NCI-H446 (cell line): ENCODE measurements at regions not wholly inside any gene's neighbourhood (a gene's known extent, or its start where the extent isn't known, plus 50 kb on each side); places are given as distances from the start of the nearest gene placed in this dataset.
A peak's percentile ranks its signal among the peaks of the same experiment; 100 is the strongest.
"Not testable (repeated sequence)": the region's sequence is repeated elsewhere in the genome, so short reads cannot be mapped to it uniquely, and the experiment has no call there.

Source experiments
- DNase-seq, 2 experiments: peaks; one replicate each; lab custom pipeline; 2025; lab: John Stamatoyannopoulos, UW

- no peak for DNase-seq
Observed at GRCh38 chr2:123485056-123485455, 540.0 kb upstream of the CNTNAP5 start.

GRCh38 chr2:123493687-123494086 is 531.4 kb upstream of the CNTNAP5 start:
- DNase-seq, result no peak

- DNase-seq, result peak; percentile 7 to 80
Observed at GRCh38 chr2:123495241-123495640, 529.8 kb upstream of the CNTNAP5 start.

- no peak for DNase-seq
Observed at GRCh38 chr2:123500346-123500745, 524.7 kb upstream of the CNTNAP5 start.

GRCh38 chr2:123500988-123501387 is 524.1 kb upstream of the CNTNAP5 start:
- DNase-seq, result no peak

GRCh38 chr2:123502931-123503330 is 522.2 kb upstream of the CNTNAP5 start:
- no peak for DNase-seq

- DNase-seq, result no peak
Observed at GRCh38 chr2:123512547-123512946, 512.5 kb upstream of the CNTNAP5 start.

- DNase-seq, result no peak
Observed at GRCh38 chr2:123513351-123513750, 511.7 kb upstream of the CNTNAP5 start.

- DNase-seq, result no peak
Observed at GRCh38 chr2:123514613-123515207, 510.4 kb upstream of the CNTNAP5 start.

- DNase-seq, result no peak
Observed at GRCh38 chr2:123518367-123518766, 506.7 kb upstream of the CNTNAP5 start.

GRCh38 chr2:123521854-123522253 is 503.2 kb upstream of the CNTNAP5 start:
- DNase-seq, result no peak

- not testable (repeated sequence) for DNase-seq
Observed at GRCh38 chr2:123522498-123522897, 502.6 kb upstream of the CNTNAP5 start.

GRCh38 chr2:123528996-123529707 is 495.9 kb upstream of the CNTNAP5 start:
- no peak for DNase-seq

GRCh38 chr2:123530004-123530403 is 495.1 kb upstream of the CNTNAP5 start:
- DNase-seq, result no peak

GRCh38 chr2:123532126-123532525 is 493.0 kb upstream of the CNTNAP5 start:
- DNase-seq, result no peak

- no peak for DNase-seq
Observed at GRCh38 chr2:123532994-123533393, 492.1 kb upstream of the CNTNAP5 start.

- DNase-seq, result no peak
Observed at GRCh38 chr2:123540291-123540690, 484.8 kb upstream of the CNTNAP5 start.

- no peak for DNase-seq
Observed at GRCh38 chr2:123546353-123546752, 478.7 kb upstream of the CNTNAP5 start.

GRCh38 chr2:123563515-123563914 is 461.6 kb upstream of the CNTNAP5 start:
- no peak for DNase-seq

- DNase-seq, result no peak
Observed at GRCh38 chr2:123566291-123566946, 458.7 kb upstream of the CNTNAP5 start.

- no peak for DNase-seq
Observed at GRCh38 chr2:123578016-123578415, 447.1 kb upstream of the CNTNAP5 start.

GRCh38 chr2:123596621-123597020 is 428.5 kb upstream of the CNTNAP5 start:
- no peak for DNase-seq

- no peak for DNase-seq
Observed at GRCh38 chr2:123597988-123598387, 427.1 kb upstream of the CNTNAP5 start.
